ENCODE measurements at regions not wholly inside any gene's neighbourhood (a gene's known extent, or its start where the extent isn't known, plus 50 kb on each side); places are given as distances from the start of the nearest gene placed in this dataset.

- DNase-seq (ENCODE audit: extremely low read depth, low read depth): no peak
- H3K4me3 ChIP-seq (replicated peaks; ENCODE audit: low read depth, low read length): no peak overlapping the region
- no peak for TF ChIP-seq CTCF (IDR thresholded peaks at IDR 0.05; ENCODE audit: low read depth, low read length, missing control alignments)
Measured at GRCh38 chr4:33864290-33864859, 2379.9 kb downstream of the ARAP2 start.

GRCh38 chr4:33873791-33874190, 2370.5 kb downstream of the ARAP2 start:
- TF ChIP-seq CTCF (IDR thresholded peaks at IDR 0.05; ENCODE audit: low read depth, low read length, missing control alignments): no peak
- DNase-seq (ENCODE audit: extremely low read depth, low read depth): no peak
- no peak overlapping the region for H3K4me3 ChIP-seq (replicated peaks; ENCODE audit: low read depth, low read length)

GRCh38 chr4:33878710-33879109, 2365.6 kb downstream of the ARAP2 start:
- no peak overlapping the region for H3K4me3 ChIP-seq (replicated peaks; ENCODE audit: low read depth, low read length)
- no peak for DNase-seq (ENCODE audit: extremely low read depth, low read depth)
- no peak for TF ChIP-seq CTCF (IDR thresholded peaks at IDR 0.05; ENCODE audit: low read depth, low read length, missing control alignments)

- no peak for DNase-seq (ENCODE audit: extremely low read depth, low read depth)
- no peak overlapping the region for H3K4me3 ChIP-seq (replicated peaks; ENCODE audit: low read depth, low read length)
- TF ChIP-seq CTCF (IDR thresholded peaks at IDR 0.05; ENCODE audit: low read depth, low read length, missing control alignments): no peak
Measured at GRCh38 chr4:33881176-33881575, 2363.1 kb downstream of the ARAP2 start.

- no peak for TF ChIP-seq CTCF (IDR thresholded peaks at IDR 0.05; ENCODE audit: low read depth, low read length, missing control alignments)
- H3K4me3 ChIP-seq (replicated peaks; ENCODE audit: low read depth, low read length): no peak overlapping the region
- no peak for DNase-seq (ENCODE audit: extremely low read depth, low read depth)
Measured at GRCh38 chr4:33882246-33882990, 2361.9 kb downstream of the ARAP2 start.

GRCh38 chr4:33883111-33883510, 2361.2 kb downstream of the ARAP2 start:
- TF ChIP-seq CTCF (IDR thresholded peaks at IDR 0.05; ENCODE audit: low read depth, low read length, missing control alignments): no peak
- H3K4me3 ChIP-seq (replicated peaks; ENCODE audit: low read depth, low read length): no peak overlapping the region
- DNase-seq (ENCODE audit: extremely low read depth, low read depth): no peak

Measured in HFF-Myc (cell line).